ENCODE measurements at regions not wholly inside any gene's neighbourhood (a gene's known extent, or its start where the extent isn't known, plus 50 kb on each side); places are given as distances from the start of the nearest gene placed in this dataset.

GRCh38 chr10:131738396-131738735, 162.4 kb upstream of the PPP2R2D start:
- TF ChIP-seq, protein P1, sequence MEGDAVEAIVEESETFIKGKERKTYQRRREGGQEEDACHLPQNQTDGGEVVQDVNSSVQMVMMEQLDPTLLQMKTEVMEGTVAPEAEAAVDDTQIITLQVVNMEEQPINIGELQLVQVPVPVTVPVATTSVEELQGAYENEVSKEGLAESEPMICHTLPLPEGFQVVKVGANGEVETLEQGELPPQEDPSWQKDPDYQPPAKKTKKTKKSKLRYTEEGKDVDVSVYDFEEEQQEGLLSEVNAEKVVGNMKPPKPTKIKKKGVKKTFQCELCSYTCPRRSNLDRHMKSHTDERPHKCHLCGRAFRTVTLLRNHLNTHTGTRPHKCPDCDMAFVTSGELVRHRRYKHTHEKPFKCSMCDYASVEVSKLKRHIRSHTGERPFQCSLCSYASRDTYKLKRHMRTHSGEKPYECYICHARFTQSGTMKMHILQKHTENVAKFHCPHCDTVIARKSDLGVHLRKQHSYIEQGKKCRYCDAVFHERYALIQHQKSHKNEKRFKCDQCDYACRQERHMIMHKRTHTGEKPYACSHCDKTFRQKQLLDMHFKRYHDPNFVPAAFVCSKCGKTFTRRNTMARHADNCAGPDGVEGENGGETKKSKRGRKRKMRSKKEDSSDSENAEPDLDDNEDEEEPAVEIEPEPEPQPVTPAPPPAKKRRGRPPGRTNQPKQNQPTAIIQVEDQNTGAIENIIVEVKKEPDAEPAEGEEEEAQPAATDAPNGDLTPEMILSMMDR (IDR thresholded peaks at IDR 0.05), result no peak
- no peak for TF ChIP-seq POLR2A (IDR thresholded peaks at IDR 0.05)

Data from uterus (tissue), 2 donors.